ENCODE measurements at regions not wholly inside any gene's neighbourhood (a gene's known extent, or its start where the extent isn't known, plus 50 kb on each side); places are given as distances from the start of the nearest gene placed in this dataset.

GRCh38 chr3:30980993-30981392 is 86.5 kb upstream of the GADL1 start:
- TF ChIP-seq CTCF (IDR thresholded peaks at IDR 0.05): no peak
- no peak for TF ChIP-seq POLR2A (IDR thresholded peaks at IDR 0.05)
- no peak for TF ChIP-seq POLR2AphosphoS5 (IDR thresholded peaks at IDR 0.05)

Measured in breast epithelium (tissue), 3 donors.